Mucosa of descending colon (tissue), 3 donors: ENCODE measurements at regions not wholly inside any gene's neighbourhood (a gene's known extent, or its start where the extent isn't known, plus 50 kb on each side); places are given as distances from the start of the nearest gene placed in this dataset.

Experiments used
- ATAC-seq: fragments of 200-7000 bp; cut with Tn5 transposase; one replicate; pipeline ENCODE4 v1.9.1; 2020; ENCODE audit warnings: mild to moderate bottlenecking, moderate library complexity
- DNase-seq, 3 donors: peaks; one replicate each; pipeline ENCODE4 v3.0.0-alpha.2; 2020
- H3K36me3 ChIP-seq: fragments of 200-600 bp; one replicate; pipeline ENCODE4 v1.8.0; 2021; ENCODE audit warnings: low read depth, mild to moderate bottlenecking
- H3K4me1 ChIP-seq: fragments of 200-600 bp; one replicate; pipeline ENCODE4 v1.8.0; 2021; ENCODE audit warnings: low read depth, mild to moderate bottlenecking
- H3K4me3 ChIP-seq: fragments of 200-600 bp; one replicate; pipeline ENCODE4 v1.8.0; 2021; ENCODE audit warnings: mild to moderate bottlenecking
- H3K9me3 ChIP-seq: fragments of 200-600 bp; one replicate; pipeline ENCODE4 v1.8.0; 2021; ENCODE audit warnings: mild to moderate bottlenecking
- intact Hi-C, 2 donors: fragments of 100-400 bp; cut with DNase I in 1 of 2; cut with micrococcal nuclease in 1 of 2; formaldehyde crosslinking; loops; one replicate each; pipeline versions ENCODE4 v1.11.0 to v1.11.1; 2022; cut with DNase I, micrococcal nuclease
- TF ChIP-seq, protein P1 (sequence below): fragments of 200-600 bp; IDR thresholded peaks from one replicate; pipeline ENCODE4 v1.8.0; 2022; ENCODE audit warnings: antibody characterized with exemption, mild to moderate bottlenecking
- donor health status: DM: no; HTN: no; CAD: no; lungs with moderate emphysema.
- donor health status: DM: no; HTN: no; CAD: no.
- donor health status: DM: no; HTN: yes; CAD: no.

DNA sequence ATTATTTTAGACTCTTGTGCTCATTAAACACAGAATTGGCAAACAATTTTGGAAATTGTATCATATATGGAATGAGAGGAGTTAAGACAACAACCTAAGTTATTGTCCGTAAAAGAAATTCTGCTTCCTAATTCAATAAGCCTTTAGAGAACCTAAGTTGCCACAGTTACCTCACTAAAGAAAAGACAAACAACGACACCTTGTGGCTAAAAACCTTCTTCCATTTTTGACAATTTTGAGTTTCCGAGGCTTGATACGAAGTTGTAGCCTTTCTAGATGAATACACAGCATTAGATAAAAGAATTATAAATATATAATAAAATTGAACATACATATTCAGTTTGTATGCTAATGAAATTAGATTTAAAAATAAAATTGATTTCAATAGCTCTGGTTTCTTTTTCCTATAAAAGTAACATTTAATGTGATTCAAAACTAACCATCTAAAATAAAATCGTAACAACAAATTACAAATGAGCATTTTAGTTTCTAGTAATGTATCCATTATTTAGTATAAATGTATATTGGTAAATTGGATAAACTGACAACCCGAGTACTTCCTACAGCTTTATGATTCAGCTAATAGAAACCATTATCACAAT is 275.1 kb downstream of the GPM6A start:
- TF ChIP-seq, protein P1, sequence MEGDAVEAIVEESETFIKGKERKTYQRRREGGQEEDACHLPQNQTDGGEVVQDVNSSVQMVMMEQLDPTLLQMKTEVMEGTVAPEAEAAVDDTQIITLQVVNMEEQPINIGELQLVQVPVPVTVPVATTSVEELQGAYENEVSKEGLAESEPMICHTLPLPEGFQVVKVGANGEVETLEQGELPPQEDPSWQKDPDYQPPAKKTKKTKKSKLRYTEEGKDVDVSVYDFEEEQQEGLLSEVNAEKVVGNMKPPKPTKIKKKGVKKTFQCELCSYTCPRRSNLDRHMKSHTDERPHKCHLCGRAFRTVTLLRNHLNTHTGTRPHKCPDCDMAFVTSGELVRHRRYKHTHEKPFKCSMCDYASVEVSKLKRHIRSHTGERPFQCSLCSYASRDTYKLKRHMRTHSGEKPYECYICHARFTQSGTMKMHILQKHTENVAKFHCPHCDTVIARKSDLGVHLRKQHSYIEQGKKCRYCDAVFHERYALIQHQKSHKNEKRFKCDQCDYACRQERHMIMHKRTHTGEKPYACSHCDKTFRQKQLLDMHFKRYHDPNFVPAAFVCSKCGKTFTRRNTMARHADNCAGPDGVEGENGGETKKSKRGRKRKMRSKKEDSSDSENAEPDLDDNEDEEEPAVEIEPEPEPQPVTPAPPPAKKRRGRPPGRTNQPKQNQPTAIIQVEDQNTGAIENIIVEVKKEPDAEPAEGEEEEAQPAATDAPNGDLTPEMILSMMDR = no peak
- intact Hi-C loops = no loop called here
- ATAC-seq = no peak
- Histone ChIP-seq H3K4me1 (no peaks in the 10 kb centered on the region), H3K4me3 (no peak overlapping the region), H3K36me3 (no peaks in the 10 kb centered on the region), H3K9me3 (peaks cover 10% of the 10 kb centered on the region)
- no peak for DNase-seq

DNA sequence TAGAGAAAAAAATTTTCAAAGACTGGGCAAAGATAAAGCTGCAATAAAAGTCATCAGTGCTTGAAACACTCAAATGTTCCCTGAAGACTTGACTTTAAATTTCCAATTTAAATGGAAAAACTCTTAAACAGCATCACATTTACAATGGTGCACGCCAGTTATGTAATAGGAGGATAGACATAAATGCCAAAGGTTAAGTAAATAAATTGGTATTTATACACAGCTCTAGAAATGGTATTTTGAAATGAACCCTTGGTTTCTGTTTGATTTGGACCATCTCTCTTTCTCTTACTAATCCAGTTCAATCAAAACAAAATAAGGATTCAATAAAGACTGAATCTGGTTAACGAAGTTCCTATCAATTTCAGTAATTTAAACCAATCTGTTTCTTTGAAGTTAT is 272.6 kb downstream of the GPM6A start:
- Histone ChIP-seq H3K4me3 (no peak overlapping the region), H3K36me3 (no peaks in the 10 kb centered on the region), H3K4me1 (no peaks in the 10 kb centered on the region), H3K9me3 (peaks cover 8% of the 10 kb centered on the region)
- TF ChIP-seq, protein P1 = no peak
- intact Hi-C loops = no loop called here
- ATAC-seq (no peak), DNase-seq (no peak)

DNA sequence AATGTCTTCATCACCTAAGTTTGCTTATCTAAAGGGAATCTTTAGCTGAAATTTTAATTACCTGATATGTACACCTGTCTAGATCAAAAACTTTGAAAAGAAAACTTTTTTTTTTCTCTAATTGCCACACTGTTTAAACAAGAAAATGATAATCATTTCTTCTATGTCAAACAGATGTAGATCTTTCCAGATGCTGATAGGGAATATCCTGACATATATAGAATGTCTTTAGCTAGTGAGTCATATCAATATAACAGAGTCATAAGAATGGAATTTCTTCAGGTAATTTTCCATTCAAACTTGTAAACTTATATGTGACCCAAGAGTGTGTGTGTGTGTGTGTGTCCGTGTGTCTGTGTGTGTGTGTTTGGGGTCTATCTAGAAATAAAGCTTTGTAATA is 271.9 kb downstream of the GPM6A start:
- H3K4me3 ChIP-seq = no peak overlapping the region
- no peak for DNase-seq
- no peak for ATAC-seq
- intact Hi-C loops = loop anchor here in 1 of 2 donors (10.0 kb wide), 1 partner anchor 775 kb away; no protein-coding TSS in a partner anchor
- peaks cover 8% of the 10 kb centered on the region for H3K9me3 ChIP-seq
- TF ChIP-seq, protein P1 = no peak
- H3K4me1 ChIP-seq = no peaks in the 10 kb centered on the region
- no peaks in the 10 kb centered on the region for H3K36me3 ChIP-seq

DNA sequence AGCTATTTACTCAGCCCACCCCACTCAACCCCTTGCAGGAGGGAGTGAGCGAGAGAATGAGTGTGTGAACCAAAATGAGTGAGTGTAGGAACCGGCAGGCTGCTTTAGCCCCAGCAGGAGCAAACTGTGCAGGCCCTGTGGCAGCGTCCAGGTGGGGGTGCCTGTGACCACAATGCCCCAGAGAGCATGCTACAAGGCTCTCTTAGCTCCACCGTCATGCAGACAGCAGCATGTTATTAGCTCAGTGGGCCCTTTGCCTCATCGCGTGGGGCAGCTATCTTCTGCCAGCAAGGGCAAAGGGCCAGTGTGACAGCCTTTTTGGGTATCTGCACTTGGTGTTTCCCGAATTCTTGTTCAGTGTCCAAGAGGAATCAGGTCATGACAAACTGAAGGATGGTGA is 271.3 kb downstream of the GPM6A start:
- intact Hi-C loops = loop anchor here in 1 of 2 donors (10.0 kb wide), 1 partner anchor 776 kb away; no protein-coding TSS in a partner anchor
- H3K4me1 ChIP-seq = no peaks in the 10 kb centered on the region

DNA sequence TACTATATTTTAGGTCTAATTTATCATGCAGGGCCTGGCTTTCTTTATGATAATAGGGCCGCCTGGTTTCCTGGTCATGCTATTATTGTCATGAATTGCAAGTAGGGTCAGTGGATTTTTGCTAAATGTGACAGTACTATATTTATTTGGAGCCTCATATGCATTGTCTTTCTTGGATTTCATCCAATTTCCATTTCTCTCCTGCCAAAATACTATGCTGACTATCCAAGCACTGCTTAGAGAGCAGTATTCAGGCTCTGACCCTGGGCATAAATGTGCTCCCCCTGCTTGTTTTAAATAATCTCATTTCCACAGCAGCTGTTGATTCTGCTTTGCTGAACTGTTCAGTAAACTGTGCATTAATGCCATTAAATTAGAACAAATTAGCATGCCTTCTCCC is 269.3 kb downstream of the GPM6A start:
- DNase-seq = no peak
- Histone ChIP-seq H3K36me3 (no peaks in the 10 kb centered on the region), H3K4me1 (no peaks in the 10 kb centered on the region), H3K4me3 (no peak overlapping the region), H3K9me3 (peaks cover 8% of the 10 kb centered on the region)
- no peak for ATAC-seq
- TF ChIP-seq, protein P1 = no peak
- intact Hi-C loops = loop anchor here in 1 of 2 donors (10.0 kb wide), 1 partner anchor 778 kb away; no protein-coding TSS in a partner anchor

More for the DNA sequence above, 271.3 kb downstream of the GPM6A start:
- H3K4me3 ChIP-seq = no peak overlapping the region
- DNase-seq (no peak), ATAC-seq (no peak)
- TF ChIP-seq, protein P1 = no peak
- H3K9me3 ChIP-seq = peaks cover 8% of the 10 kb centered on the region
- H3K36me3 ChIP-seq = no peaks in the 10 kb centered on the region
